ENCODE measurements at regions not wholly inside any gene's neighbourhood (a gene's known extent, or its start where the extent isn't known, plus 50 kb on each side); places are given as distances from the start of the nearest gene placed in this dataset.
A peak's percentile ranks its signal among the peaks of the same experiment; 100 is the strongest.

DNA sequence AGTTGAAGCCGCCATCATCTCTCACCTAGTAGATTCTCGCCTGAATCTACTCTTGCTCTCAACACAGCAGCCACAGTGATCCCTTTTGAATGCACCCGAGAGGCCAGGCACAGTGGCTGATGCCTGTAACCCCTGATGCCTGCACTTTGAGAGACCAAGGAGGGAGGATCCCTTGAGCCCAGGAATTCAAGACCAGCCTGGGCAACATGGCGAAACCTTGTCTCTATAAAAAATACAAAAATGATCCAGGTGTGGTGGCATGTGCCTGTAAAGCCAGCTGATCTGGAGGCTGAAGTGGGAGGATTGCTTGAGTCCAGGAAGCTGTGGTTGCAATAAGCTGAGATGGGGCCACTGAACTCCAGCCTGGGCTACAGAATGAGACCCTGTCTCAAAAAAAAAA, 60.3 kb upstream of the EML4 start:
- no peak for DNase-seq

DNA sequence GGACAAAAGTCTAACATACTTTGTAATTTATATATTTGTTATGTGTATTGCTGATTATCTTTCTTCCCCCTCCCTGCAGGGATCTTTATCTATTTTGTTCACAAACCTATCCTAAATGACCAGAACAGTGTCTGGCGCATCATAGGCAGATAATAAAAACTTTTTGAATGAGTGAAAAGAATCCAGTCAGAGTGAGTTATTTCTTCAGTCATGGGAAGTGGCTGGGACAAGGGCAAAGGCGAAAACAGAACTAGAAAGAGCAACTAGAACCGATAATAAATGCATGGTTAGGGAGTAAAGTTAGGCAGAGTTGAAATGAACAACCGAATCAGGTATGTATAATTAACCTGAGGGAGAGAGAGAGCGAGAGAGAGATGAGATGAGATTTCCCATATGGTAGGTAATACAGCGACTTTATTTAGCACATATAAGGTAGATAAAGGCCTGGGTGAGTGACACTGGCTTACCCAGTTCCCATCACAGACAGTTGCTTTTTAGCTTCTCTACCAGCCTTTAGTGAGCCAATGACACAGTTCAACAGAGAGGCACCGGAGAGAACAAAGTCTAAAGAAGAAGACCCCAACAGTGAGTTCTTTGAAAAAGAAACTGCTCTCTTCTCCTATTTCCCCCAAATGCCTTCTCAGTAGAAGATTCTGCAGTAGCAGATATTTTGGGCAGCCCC, 59.1 kb upstream of the EML4 start:
- no peak for DNase-seq

- DNase-seq = no peak
Measured at GRCh38 chr2:42110641-42111322, 58.4 kb upstream of the EML4 start.

DNA sequence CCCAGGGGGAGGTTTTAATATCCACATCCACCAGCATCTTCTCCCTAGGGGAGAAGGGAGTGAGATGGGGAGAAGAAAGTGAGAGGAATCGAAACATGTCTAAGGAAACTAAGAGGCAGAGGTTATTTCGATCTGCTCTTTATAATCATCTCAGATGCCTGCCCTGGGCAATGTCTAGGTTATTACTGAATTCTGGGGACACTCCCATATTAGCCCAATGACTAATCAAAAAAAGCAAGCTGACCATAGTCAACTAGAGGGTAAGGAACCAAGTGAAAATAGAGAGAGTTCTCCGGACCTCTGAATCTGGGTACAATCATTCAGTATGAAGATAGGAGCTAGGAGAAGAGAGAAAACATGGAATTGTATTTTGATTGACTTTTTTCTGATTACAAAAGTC, 56.7 kb upstream of the EML4 start:
- no peak for DNase-seq

DNA sequence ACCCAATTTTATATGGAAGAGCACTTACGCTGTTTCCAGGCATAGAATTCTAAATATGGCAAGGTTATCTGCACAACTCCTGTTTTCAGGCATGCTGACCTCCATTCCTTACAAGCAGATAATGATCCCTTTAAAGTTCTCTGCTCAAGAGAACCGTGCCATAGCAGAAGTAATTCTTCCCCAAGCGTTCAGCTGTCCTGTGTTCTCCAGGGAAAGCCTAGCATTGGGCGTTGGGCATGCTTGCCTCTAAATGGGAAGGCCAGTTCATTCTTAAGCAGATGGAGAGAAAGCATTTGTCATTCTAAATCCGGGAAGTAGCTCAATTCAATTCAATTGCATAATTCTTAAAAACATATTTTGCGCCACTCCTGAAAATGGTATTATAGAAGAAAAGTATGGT, 55.7 kb upstream of the EML4 start:
- no peak for DNase-seq

GRCh38 chr2:42114091-42114490, 55.1 kb upstream of the EML4 start:
- no peak for DNase-seq

GRCh38 chr2:42115588-42115987, 53.6 kb upstream of the EML4 start:
- no peak for DNase-seq

DNA sequence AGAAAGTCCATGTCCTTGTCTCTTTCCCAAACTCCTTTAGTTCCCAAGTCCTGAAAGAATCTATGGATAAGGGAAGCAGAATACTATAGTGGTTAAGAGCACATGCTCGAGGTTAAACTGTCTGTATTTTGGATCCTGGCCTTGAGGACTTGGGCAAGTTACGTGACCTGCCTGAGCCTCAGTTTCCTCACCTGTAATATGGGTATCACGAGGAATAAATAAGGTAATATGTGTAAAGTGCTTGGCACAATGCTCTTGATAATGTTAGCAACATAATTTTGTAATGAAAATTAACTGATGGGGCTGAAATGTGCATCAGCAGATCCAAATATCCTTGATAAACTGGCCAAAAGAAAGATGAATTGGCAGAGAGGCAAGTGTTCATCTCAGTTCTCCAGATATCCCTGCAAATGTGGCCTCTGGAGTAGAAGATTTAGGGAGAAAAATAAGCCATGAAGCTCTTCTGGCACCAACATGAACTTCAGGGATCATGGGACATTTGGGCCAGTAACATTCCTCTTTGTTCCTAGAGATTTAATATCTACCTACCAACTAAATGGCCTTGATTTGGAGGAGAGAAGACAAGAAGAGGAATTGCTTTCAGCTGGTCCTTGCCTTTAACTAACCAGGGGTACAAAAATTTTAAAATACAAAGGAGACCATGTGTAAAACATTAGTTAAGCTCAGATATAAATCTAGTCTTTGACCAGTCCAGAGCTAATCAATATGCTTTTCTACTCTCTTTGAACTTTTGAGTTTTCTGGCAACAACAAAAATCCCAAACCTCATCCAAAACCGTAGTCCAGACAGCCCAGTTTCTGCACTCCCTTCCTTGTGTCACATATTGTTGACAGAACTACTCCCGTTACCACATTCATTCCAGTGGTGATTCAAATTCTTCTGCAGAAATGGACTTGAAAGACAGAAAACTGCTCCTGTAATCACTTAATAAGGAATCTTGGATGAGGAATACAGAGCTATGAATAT, 52.7 kb upstream of the EML4 start:
- DNase-seq = peak; percentile 24

DNA sequence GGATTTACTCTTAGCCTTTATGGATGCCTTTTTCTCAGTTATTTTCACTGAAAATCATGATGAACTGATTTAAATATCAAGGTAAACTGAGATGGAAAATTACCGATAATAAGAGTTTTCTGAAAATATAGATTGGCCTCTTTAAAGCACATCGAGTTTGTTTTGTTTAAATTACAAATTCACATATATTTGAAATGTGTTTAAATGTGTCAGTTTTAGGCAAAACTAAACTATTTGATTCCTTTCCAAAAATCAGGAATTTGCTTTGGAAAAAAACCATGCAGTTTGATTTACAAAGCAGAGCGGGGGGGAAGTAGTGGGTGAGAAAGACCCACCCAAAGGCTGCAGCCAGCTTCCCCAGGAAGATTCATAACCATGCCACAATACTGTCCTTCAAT, 52.0 kb upstream of the EML4 start:
- DNase-seq = no peak

DNA sequence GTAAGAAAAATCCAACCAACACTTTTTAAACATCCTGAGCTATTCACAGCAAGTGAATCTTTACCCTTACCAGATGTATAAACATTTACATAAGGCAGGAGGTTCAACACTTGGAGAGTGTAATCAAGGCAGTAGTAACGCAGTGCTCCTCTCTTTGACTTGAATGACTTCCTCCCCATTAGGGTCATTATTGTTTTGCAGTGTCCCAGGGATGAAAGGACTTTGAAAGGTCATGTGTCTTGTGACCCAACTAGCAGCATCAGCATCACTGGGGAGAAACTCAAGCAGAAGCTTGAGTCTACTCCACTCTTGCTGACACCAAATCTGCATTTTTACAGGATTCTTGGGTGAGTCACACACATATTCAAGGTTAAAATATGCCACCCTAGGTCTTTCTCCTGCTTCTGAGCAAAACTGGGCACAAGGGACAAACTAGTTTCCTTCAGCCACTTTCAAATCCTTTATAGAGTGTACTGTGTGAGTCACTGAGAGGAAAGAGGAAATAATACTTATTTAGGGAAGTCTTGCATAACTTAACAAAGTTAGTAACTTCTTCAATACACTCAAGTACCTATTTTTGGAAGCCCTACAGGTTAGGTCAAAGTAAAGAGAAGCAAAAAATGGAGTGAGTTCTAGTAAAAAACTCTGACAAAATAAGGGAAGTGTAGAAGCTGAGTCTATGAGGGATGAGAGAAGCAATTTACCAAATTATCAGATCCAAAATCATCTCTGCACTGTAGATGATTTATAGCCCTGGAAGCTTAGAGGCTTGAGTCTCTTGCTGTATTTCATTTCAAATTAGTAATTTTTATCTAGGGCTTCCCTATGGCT, 51.0 kb upstream of the EML4 start:
- peak; percentile 84 for DNase-seq

DNA sequence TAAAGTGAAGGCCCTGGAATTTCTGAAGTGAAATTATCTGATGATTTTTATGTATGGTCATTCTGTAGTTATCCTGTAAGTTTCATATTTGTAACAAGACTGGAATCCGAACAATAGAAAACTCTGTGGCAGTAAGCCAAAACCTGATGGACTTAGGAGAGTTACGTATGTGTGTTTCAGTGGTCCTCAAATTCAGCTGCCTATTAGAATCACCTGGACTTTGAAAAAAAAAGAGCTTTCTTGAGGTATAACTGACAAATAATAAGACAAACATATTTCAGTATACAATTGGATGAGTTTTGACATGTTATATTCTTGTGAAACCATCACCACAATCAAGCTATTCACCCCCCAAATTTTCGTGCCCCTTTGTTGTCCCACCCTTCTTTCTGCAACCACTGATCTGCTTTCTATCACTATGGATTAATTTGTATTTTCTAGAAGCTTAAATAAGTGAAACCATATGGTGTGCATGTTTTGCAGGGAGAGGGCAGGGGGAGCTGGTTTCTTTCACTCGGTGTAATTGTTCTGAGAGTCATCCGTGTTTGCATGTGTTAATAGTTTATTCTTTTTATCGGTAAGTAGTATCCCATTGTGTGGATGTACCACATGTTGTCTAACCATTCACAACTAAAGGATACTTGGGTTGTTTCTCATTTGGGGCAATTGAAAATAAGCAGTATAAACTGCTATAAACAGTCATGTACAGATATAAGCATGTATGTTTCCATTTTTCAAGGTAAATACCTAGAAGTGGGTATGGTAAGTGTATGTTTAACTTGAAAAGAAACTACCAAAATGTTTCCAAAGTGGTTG, 50.2 kb upstream of the EML4 start:
- DNase-seq = no peak

All from HCEC 1CT (cell line).